HepG2 (cell line): ENCODE measurements at regions not wholly inside any gene's neighbourhood (a gene's known extent, or its start where the extent isn't known, plus 50 kb on each side); places are given as distances from the start of the nearest gene placed in this dataset.

Experiments used
- ARID3A ChIP-seq: IDR thresholded peaks from 2 replicates; pipeline ENCODE4 v1.6.1; 2012; ENCODE audit warnings: low read depth, low read length, improper control_type of control experiment
- CEBPB ChIP-seq: IDR thresholded peaks from 2 replicates; pipeline ENCODE4 v1.6.1; 2011; ENCODE audit warnings: low read depth, low read length, improper control_type of control experiment, borderline replicate concordance
- CTCF ChIP-seq: sonication (generic); formaldehyde crosslinking; IDR thresholded peaks from 2 replicates; pipeline ENCODE4 v1.5.0; 2020; ENCODE audit warnings: mild to moderate bottlenecking, missing genetic modification reagents, moderate library complexity
- GLI4 ChIP-seq: sonication (generic); formaldehyde crosslinking; IDR thresholded peaks from 2 replicates; pipeline ENCODE4 v1.5.1; 2020; ENCODE audit warnings: missing genetic modification reagents, mild to moderate bottlenecking, moderate library complexity, borderline replicate concordance
- JUN ChIP-seq: sonication (generic); formaldehyde crosslinking; IDR thresholded peaks from 2 replicates; pipeline ENCODE4 v1.4.0; 2020; ENCODE audit warnings: mild to moderate bottlenecking, missing genetic modification reagents
- ZNF230 ChIP-seq: sonication (generic); formaldehyde crosslinking; IDR thresholded peaks from 2 replicates; pipeline ENCODE4 v1.4.0; 2020; ENCODE audit warnings: mild to moderate bottlenecking, missing genetic modification reagents
- ZNF317 ChIP-seq: sonication (generic); formaldehyde crosslinking; IDR thresholded peaks from 2 replicates; pipeline ENCODE4 v1.5.0; 2020; ENCODE audit warnings: mild to moderate bottlenecking, missing genetic modification reagents

GRCh38 chr3:72586694-72587093 is 261.6 kb downstream of the SHQ1 start:
- no peak for TF ChIP-seq JUN (CRISPR knock-in tag)
- TF ChIP-seq ARID3A, result no peak
- no peak for TF ChIP-seq ZNF230 (CRISPR knock-in tag)
- TF ChIP-seq ZNF317 (CRISPR knock-in tag), result no peak
- no peak for TF ChIP-seq GLI4 (CRISPR knock-in tag)
- TF ChIP-seq CEBPB, result no peak
- TF ChIP-seq CTCF (CRISPR knock-in tag), result no peak
